HK-2 (cell line): ENCODE measurements at regions not wholly inside any gene's neighbourhood (a gene's known extent, or its start where the extent isn't known, plus 50 kb on each side); places are given as distances from the start of the nearest gene placed in this dataset.

Experiments
- DNase-seq: peaks from one replicate; pipeline ENCODE4 v3.0.0-alpha.2; 2018; ENCODE audit not compliant: unreplicated experiment

DNA sequence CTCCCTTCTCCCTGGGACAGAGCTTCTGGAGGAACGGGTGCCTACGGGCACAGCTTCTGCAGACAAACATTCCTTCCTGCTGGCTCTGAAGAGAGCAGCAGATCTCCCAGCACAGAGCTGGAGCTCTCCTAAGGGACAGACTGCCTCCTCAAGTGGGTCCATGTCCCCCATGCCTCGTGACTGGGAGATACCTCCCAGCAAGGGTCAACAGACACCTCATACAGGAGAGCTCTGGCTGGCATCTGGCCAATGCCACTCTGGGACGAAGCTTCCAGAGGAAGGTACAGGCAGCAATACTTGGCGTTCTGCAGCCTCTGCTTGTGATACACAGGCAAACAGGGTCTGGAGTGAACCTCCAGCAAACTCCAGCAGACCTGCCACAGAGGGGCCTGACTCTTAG is 227.9 kb downstream of the SPATA31D1 start:
- no peak for DNase-seq

DNA sequence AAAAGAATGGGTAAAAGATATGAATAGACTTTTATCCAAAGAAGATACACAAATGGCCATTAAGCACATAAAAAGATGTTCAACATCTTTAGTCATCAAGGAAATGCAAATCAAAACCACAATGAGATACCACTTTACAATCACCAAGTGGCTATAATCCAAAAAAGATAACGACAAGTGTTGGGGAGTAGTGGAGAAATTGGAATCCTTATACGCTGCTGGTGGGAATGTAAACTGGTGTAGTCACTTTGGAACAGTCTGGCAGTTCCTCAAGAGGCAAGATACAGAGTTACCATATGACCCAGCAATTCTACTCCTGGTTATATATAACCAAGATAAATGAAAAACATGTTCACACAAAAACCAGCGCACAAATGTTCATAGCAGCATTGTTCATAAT is 234.9 kb downstream of the SPATA31D1 start:
- no peak for DNase-seq

DNA sequence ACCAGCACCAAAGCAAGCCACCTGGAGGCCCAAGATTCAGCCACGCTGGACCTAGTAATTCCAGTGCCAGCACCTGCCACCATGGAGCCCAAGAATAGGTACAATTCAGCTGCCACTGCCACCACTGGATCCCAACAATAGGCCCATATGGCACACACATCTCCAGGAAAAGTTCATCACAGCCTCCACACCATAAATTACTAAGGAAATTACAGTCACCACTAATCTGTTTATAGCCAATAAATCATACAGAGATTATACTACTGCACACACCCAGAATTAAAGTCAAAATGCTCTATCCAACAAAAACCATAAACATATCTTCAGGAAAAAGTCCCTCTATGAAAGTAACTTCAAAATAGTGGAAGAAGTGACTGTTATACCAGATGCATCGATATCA is 242.8 kb downstream of the SPATA31D1 start:
- DNase-seq: no peak

DNA sequence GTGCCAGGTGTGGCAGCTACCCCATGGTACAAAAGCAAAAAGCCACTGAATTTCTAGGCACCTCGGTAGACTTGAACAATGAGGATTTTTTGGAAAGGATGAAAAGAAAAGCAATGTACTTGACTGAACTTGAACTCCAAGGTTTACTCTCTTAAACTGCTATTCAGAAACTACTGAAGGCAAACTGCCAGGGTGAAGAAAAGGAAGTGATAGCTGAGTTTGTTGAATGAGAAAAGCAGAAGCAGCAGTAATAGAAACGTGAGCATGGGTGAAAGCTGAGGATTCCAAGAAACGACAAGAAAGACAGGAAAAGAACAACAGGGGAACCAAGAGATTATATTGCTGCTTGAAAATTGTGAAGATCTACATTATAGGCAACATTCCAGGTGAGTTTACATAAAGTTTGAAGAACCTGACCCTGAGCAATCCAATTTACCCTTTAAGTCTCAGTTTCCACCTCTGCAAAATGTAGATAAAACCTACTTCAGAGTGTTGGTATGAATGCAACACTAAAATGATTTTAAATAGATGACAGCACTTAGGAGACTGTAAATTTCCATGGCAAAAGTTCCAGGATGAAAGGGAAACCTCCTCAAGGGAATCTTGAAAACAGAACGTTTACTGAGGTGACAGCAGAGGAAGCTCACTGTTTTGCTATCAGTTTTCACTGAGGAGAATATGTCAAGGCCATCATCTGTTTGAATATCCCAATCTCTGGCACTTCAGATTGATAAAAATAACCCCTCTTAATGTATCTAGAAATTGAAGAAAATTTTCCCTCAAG is 245.8 kb downstream of the SPATA31D1 start:
- DNase-seq: no peak

DNA sequence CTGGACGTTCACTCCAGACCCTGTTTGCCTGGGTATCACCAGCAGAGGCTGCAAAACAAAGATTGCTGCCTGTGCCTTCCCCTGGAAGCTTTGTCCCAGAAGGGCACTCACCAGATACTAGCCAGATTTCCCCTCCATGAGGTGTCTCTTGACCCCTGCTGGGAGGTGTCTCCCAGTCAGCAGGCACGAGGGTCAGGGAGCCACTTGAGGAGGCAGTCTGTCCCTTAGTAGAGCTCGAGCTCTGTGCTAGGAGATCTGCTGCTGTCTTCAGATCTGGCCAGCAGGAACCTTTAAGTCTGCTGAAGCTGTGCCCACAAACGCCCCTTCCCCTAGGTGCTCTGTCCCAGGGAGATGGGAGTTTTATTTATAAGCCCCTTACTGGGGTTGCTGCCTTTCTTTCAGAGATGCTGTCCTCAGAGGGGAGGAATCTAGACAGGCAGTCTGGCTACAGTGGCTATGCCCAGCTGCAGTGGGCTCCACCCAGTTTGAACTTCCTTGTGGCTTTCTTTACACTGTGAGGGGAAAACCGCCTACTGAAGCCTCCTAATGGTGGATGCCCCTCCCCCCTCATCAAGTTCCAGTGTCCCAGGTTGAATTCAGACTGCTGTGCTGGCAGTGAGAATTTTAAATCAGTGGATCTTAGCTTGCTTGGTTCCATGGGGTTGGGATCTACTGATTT is 253.9 kb downstream of the SPATA31D1 start:
- no peak for DNase-seq

DNA sequence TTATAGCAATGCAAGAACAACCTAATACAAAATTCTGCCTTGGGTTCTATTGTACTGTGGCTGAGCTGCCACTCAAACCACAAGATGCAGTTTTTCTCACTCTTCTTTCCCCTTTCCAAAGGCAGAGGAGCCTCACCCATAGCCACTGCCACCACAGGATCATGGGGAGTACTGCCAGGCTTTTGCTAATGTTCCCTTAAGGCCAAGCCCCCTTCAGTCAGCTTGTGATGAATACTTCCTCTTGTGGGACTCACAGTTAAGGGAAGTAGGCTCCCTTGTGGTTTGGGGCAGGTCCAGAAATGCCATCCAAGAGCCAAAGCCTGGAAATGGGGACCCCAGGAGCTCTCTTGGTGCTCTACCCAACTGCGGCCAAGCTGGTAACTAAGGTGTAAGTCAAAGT is 258.7 kb downstream of the SPATA31D1 start:
- no peak for DNase-seq

DNA sequence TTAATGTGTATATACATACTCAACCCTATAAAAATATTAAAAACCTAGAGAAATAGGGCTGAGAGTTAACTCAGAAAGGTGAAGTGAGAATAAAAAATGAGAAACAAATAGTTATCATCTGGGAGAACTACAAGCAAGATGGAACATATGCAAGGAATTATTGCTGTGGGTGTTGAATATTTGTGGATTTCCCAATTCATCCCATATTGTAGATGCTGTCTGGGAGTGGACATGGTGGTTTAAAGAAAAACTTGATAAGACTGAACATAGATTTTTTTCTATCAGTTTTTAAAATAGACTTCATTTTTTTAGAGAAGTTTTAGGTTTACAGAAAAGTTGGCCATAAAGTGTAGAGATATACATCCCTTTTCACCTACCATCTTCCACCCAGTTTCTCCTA is 263.5 kb downstream of the SPATA31D1 start:
- DNase-seq: no peak

DNA sequence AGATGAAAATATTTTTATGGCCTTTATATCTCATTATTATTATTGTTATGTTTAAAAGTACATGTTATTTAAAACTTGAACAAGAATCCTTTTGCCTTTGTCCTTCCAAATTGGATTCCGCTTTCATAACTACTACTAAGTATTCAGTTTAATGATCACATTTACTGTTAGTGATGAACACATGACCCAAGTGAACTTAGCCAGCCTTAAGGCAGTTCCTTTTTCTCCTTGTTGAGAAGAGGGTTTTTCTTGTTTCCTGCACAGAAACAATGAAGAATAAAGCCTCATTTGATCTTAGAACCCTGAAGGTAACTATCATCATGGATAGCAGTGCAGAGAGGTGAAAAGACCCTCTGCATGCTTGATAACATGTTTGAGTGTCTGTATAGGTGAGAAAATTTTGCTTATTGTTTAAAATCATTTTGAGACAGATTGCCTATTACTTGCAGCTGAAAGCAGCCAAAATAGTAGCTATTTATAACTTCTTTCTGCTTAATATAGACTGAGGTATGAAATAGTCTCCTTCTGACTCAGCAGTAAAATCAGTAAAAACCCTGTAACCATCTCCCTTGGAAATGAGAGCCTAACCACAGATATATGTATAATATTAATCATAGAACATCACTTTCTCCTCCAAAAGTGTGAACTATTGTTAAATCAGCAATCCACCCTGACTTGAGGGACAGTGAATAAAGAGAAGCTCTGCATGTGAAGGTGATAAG is 266.2 kb downstream of the SPATA31D1 start:
- no peak for DNase-seq

DNA sequence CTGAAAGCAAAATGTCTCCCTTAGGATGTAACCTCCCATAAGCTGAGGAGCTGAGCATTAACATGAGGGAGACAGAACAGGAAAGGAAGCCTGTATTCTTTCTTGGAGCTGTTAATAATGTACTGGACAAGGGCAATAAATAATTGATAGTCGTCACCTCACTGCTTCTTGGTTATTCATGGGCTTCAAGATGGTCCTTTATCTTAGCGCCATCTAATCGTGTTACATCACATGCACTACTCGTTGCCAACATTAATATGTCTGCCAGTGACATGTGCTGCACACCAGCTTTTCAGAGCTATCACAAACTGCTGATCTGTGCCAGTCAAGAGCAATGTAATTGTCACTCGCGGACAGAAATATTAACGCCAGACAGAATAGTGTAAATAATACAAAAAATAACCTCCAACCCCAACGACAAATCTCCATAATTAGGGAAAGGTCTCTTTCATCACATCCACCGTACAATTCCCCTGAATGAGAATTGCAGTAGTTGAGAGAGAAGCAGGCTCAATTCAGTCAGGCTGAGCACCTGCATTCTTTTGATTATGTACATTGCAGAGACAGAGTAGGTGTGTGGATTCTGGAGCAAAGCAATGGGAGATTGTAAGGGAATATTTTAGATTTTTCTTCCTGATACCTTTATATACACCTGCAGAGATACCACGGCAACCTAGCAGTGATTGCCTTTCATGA is 267.1 kb downstream of the SPATA31D1 start:
- no peak for DNase-seq

DNA sequence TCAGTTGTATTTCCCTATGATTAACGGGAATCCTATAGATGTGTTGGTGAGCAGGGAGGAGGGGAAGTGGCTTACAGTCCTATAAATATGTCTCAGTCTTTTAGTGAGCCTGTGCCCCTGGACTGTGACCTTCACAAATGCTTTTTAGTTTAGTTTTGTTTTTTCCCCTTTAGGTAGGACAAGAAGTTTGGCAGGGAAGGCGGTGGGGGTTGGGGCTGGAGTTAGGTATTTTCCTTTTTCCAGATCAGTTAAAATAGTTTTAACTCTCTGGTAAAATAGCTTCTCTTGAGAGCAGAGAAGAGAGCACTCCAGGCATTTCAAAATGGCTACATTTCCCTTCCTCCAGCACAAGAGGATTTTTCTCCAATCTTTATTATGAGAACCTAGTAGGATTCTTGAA is 272.1 kb downstream of the SPATA31D1 start:
- no peak for DNase-seq

DNA sequence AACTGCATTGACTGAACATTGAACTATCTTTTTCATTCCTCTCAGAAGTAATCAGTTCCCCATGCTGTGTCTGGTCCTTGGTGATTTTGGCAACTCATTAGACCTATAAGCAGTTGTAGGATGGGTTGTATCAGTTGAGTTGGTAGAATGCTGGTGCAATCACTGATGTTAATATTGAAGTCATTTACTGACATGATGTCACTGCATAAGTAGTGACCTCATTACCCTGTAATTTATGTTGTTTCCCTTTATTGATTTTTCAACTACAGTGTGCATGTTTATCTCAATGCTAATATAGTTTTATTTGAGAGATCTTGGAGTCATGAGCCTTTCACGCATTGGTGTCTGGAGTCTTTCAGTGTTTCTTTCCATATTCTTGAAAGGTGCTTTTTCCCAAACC is 275.0 kb downstream of the SPATA31D1 start:
- no peak for DNase-seq

DNA sequence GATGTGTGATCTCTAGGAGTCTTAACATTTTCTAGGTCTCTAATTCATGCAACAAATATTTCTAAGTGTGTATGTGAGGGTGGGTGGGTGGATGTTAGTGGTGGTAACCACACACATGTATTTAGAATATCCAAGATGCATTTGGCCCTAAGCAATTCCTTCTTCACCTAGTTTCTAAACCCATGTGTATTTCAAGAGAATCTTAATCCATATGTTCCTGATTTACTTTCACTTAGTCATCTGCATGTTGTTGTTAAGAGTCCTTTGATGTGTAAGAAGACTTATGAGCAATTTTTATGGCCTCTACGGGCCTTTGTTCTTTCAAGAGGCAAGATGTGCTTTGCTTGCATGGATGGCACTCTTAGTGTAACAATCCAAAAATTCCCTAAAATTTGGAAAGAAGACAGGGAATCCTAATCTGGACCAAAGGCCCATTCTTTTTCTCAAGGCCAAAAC is 282.6 kb downstream of the SPATA31D1 start:
- DNase-seq: no peak

DNA sequence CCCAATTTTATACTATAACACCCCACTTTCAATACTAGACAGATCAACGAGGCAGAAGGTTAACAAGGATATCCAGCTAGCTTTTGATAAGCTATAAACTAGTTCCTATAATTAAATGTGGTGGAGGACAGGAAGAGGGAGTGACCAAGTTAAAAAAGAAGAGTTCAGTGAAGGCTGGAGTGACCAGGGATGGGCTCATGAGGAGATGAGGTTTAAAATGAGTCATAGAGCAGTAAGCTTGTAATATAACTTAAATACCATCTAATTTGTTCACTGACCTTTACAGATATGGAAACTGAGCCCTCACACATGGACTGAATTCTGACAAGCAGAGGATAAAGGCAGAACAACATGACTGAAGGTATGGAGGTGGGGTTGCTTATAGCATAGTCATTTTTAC is 284.5 kb downstream of the SPATA31D1 start:
- no peak for DNase-seq

DNA sequence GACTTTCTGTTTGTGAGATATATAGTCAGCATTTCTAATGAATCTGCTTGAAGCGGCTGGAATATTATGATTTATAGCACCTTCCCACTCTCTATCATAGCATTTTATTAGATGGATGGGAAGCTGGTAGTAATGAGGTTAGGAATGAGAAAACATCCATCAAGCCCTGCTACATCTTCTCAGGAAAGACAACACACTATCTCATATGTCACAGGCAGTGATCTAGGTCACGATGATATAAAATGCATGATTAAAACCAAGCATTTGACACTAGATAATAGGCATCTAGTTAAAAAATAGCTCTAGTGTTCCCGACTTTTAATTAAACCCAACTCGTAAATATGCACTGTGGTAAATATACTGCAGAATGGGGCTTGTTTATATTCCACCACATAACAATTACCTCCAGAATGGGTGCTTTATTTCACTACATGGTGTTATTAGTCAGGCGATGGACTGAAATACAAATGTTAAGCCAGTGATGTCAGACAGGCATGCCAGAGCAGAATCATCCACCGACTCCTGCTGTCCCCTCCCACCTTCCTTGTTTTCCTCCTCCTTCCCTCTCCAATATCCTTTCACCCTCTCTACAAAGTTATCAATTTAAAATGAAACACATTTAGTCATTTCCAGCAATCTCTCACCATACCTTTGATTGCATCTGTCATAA is 286.8 kb downstream of the SPATA31D1 start:
- DNase-seq: no peak

DNA sequence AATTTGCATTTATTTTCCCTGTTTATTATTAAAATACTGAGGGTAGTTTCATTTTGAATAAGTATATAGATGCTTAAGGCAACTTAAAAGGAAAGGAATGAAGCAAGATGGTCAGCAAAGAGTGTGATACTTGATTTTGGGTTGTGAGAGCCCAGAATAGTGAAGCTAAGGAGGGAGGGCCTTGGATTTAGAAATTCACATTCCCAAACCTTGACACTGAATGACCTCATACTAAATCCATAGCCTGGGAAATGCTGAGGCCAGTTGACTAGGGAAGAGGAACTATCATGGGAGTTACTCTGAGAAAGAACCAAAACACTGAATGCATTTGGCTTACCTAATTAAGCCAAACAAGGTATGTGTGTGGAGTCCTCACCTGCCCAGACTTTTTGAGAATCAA is 292.5 kb downstream of the SPATA31D1 start:
- no peak for DNase-seq

DNA sequence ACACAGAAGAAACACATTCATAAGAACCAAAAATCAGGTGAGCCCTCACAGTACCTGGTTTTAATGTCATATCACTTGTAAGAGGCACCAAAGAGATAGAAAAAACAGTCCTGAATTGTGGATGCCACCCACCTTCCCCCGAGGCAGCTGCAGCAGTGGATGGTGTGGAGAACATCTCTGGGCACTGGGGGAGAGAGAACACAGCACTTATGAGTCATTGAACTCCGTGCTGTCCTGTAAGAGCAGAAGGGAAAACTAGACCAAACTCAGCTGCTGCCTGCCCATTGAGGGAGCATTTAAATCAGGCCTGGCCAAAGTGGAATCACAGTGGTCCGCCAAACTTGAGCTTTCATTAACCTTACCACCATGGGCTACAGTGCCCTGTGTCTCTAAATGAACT is 296.2 kb downstream of the SPATA31D1 start:
- no peak for DNase-seq

DNA sequence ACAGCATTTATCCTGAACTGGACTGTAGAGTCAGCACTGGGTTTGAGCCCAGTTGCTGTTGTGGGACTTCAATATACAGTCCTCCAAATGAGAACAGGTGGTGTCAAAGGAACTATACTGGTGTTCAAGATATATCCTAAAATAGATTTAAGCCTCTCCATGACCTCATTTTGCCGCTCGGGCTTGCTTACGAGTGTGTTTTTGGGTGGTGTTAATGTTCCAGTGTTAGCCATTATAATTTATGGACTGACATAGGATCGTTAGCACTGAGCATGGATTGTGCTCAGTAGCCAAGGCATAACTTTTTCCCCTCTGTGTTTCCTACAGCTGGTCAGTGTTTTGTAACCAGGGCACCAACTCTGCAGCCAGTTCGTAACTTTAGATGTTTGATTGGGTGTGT is 306.6 kb downstream of the SPATA31D1 start:
- no peak for DNase-seq

DNA sequence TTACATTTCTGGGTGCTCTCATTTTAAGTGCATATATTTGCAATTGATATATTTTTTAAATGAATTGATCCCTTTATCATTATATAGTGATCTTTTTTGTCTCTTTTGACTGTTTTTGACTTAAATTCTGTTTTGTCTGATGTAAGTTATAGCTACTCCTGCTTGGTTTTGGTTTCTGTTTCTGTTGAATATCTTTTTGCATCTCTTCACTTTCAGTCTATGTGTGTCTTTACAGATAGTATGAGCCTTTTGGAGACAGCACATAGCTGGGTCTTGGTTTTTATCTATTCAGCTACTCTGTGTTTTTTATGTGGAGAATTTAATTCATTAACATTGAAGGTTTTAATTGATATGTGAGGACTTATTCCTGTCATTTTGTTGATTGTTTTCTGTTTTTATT is 311.3 kb downstream of the SPATA31D1 start:
- DNase-seq: no peak

DNA sequence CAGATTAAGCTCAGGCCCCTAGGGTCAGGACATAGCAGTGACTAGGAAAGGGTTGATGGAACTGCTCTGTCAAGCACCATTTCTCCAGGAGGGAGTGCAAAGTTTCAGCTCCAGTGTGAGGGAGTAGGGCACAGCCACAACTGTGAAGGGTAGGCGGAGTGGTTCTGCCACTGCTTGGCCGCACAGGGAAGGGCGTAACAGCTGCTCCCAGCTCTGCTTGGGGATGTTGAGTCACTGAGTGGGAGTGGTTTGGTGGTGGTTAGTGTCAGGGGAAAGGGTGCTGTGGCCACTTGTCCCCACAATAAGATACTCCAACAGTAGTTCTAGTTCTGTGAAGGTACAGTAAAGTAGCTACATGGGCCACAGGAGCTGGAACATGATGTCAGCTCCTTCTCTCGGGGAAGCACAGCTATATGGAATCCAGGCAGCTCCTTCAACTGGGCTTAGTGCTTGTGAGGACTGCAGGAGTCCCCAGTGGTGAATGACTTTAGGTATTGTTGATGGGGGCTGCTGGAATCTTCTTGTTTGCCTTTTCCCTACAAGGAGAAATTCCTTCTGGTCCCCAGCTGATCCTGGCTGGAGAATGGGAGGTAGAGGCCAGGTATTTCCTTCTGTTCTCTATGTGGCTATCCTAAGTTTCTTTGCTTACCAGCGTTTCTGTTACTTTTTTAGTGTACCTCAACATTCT is 314.5 kb downstream of the SPATA31D1 start:
- DNase-seq: no peak

DNA sequence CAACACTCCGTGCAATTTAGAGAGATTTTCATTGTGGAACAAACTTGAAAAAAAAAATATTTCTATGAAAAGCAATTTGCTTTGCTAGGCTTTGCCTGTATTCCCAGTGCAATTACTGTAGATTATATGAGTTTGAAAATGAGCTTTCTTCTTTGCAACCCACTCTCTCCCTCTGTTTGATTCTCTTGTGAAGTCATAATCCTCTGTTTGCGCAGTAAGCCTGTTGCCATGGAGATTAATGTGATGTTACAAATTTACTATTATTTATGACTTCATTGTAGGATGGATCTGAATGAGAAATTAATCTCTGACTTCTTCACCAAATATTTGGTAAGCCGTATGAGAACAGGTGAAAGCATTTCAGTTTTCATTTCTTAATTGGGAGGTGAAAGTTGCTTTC is 320.3 kb downstream of the SPATA31D1 start:
- no peak for DNase-seq

DNA sequence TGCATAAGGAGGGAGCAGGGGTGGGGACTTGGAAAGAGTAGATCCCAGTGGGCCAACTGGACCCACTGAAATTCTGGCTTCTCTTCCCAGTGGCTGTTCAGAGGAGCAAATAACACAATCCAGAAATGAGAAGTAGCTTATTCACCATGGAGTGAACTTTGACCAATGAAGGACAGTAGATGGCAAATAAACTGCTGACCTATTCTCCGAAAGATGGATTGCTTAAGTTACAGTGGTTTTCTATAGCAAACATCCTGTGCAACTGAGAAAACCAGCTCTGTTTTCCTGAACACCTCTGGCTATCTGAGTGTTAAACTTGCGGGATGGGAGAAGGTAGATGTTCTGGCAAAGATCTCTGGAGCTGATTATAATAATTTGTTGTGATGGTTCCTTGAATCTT is 325.1 kb downstream of the SPATA31D1 start:
- no peak for DNase-seq
